Astrocyte (in vitro differentiated cells and primary cell): ENCODE measurements at regions not wholly inside any gene's neighbourhood (a gene's known extent, or its start where the extent isn't known, plus 50 kb on each side); places are given as distances from the start of the nearest gene placed in this dataset.

ENCODE experiments used
- DNase-seq: peaks from one replicate; pipeline ENCODE4 v3.0.0-alpha.2; 2010; ENCODE audit warnings: low read depth
- FAIRE-seq: peaks from 2 replicates; lab custom pipeline; 2011; peaks lifted over from hg19 to GRCh38; lab: Jason Lieb, UNC
- H2AFZ ChIP-seq: 2 replicates; pipeline ENCODE4 v1.6.0; 2012; ENCODE audit warnings: low read depth, low read length, inconsistent platforms
- H3K27ac ChIP-seq: 2 replicates; pipeline ENCODE4 v1.5.1; 2011; ENCODE audit warnings: low read depth, low read length, inconsistent platforms
- H3K27me3 ChIP-seq: 2 replicates; pipeline ENCODE4 v1.6.0; 2011; ENCODE audit warnings: low read length, inconsistent platforms; ENCODE audit not compliant: insufficient read depth
- H3K36me3 ChIP-seq: 2 replicates; pipeline ENCODE4 v1.5.1; 2011; ENCODE audit warnings: low read length, inconsistent platforms; ENCODE audit not compliant: insufficient read depth
- H3K4me1 ChIP-seq: 2 replicates; pipeline ENCODE4 v1.5.1; 2011; ENCODE audit warnings: low read length, inconsistent platforms; ENCODE audit not compliant: insufficient read depth
- H3K4me2 ChIP-seq: 2 replicates; pipeline ENCODE4 v1.6.0; 2012; ENCODE audit warnings: low read length, inconsistent platforms
- H3K4me3 ChIP-seq: 2 replicates; pipeline ENCODE4 v1.5.1; 2011; ENCODE audit warnings: low read depth, mild to moderate bottlenecking, low read length, inconsistent platforms; ENCODE audit not compliant: insufficient read depth
- H3K79me2 ChIP-seq: 2 replicates; pipeline ENCODE4 v1.6.0; 2012; ENCODE audit warnings: mild to moderate bottlenecking, low read length, inconsistent platforms; ENCODE audit not compliant: insufficient read depth
- H3K9ac ChIP-seq: 2 replicates; pipeline ENCODE4 v1.6.0; 2012; ENCODE audit warnings: mild to moderate bottlenecking, low read length, inconsistent platforms
- H3K9me3 ChIP-seq: 2 replicates; pipeline ENCODE4 v1.5.1; 2012; ENCODE audit warnings: low read depth, mild to moderate bottlenecking, low read length, inconsistent platforms; ENCODE audit not compliant: insufficient read depth
- H4K20me1 ChIP-seq: 2 replicates; pipeline ENCODE4 v1.6.0; 2012; ENCODE audit warnings: low read length, inconsistent platforms; ENCODE audit not compliant: insufficient read depth
- H3K27ac Mint-ChIP-seq: one replicate; pipeline ENCODE4 v1.8.0; 2021; ENCODE audit warnings: mild to moderate bottlenecking, mixed read lengths; ENCODE audit not compliant: unreplicated experiment
- H3K27me3 Mint-ChIP-seq: one replicate; pipeline ENCODE4 v1.8.0; 2021; ENCODE audit warnings: low read depth, mixed read lengths; ENCODE audit not compliant: unreplicated experiment
- H3K36me3 Mint-ChIP-seq: one replicate; pipeline ENCODE4 v1.8.0; 2021; ENCODE audit warnings: low read depth, mixed read lengths; ENCODE audit not compliant: unreplicated experiment
- H3K4me1 Mint-ChIP-seq: one replicate; pipeline ENCODE4 v1.8.0; 2021; ENCODE audit warnings: low read depth, mixed read lengths; ENCODE audit not compliant: unreplicated experiment
- H3K4me3 Mint-ChIP-seq: one replicate; pipeline ENCODE4 v1.8.0; 2021; ENCODE audit warnings: mild to moderate bottlenecking, moderate library complexity, mixed read lengths; ENCODE audit not compliant: unreplicated experiment
- H3K9me3 Mint-ChIP-seq: one replicate; pipeline ENCODE4 v1.8.0; 2021; ENCODE audit warnings: mild to moderate bottlenecking, mixed read lengths; ENCODE audit not compliant: unreplicated experiment
- EZH2 ChIP-seq: IDR thresholded peaks from 2 replicates; pipeline ENCODE4 v1.6.1; 2012; ENCODE audit warnings: mild to moderate bottlenecking, low read length, inconsistent platforms; ENCODE audit not compliant: insufficient read depth
- TF ChIP-seq, protein P1 (sequence below): IDR thresholded peaks from 2 replicates; pipeline ENCODE4 v1.5.1; 2011; ENCODE audit warnings: low read depth, mild to moderate bottlenecking, inconsistent platforms, low read length, moderate library complexity; ENCODE audit not compliant: insufficient read depth

- peaks cover 26% of the 10 kb centered on the region for H3K27me3 Mint-ChIP-seq
- Histone ChIP-seq H3K27me3 (no peaks in the 10 kb centered on the region), H3K4me3 (no peak overlapping the region), H2AFZ (no peak overlapping the region), H3K9me3 (no peaks in the 10 kb centered on the region), H3K36me3 (no peaks in the 10 kb centered on the region), H3K9ac (no peak overlapping the region), H3K4me2 (no peak overlapping the region), H3K79me2 (no peaks in the 10 kb centered on the region), H3K27ac (no peak overlapping the region), H4K20me1 (no peaks in the 10 kb centered on the region), H3K4me1 (peaks cover 7% of the 10 kb centered on the region)
- peaks cover 5% of the 10 kb centered on the region for H3K9me3 Mint-ChIP-seq
- no peaks in the 10 kb centered on the region for H3K36me3 Mint-ChIP-seq
- H3K4me3 Mint-ChIP-seq = no peak overlapping the region
- no peak overlapping the region for H3K27ac Mint-ChIP-seq
- no peak for FAIRE-seq
- DNase-seq = no peak
- TF ChIP-seq, protein P1, sequence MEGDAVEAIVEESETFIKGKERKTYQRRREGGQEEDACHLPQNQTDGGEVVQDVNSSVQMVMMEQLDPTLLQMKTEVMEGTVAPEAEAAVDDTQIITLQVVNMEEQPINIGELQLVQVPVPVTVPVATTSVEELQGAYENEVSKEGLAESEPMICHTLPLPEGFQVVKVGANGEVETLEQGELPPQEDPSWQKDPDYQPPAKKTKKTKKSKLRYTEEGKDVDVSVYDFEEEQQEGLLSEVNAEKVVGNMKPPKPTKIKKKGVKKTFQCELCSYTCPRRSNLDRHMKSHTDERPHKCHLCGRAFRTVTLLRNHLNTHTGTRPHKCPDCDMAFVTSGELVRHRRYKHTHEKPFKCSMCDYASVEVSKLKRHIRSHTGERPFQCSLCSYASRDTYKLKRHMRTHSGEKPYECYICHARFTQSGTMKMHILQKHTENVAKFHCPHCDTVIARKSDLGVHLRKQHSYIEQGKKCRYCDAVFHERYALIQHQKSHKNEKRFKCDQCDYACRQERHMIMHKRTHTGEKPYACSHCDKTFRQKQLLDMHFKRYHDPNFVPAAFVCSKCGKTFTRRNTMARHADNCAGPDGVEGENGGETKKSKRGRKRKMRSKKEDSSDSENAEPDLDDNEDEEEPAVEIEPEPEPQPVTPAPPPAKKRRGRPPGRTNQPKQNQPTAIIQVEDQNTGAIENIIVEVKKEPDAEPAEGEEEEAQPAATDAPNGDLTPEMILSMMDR = no peak
- TF ChIP-seq EZH2 = no peak
- H3K4me1 Mint-ChIP-seq = peaks cover 9% of the 10 kb centered on the region
These were observed 287.5 kb downstream of the ZNF536 start for GRCh38 chr19:30659638-30660037.

DNA sequence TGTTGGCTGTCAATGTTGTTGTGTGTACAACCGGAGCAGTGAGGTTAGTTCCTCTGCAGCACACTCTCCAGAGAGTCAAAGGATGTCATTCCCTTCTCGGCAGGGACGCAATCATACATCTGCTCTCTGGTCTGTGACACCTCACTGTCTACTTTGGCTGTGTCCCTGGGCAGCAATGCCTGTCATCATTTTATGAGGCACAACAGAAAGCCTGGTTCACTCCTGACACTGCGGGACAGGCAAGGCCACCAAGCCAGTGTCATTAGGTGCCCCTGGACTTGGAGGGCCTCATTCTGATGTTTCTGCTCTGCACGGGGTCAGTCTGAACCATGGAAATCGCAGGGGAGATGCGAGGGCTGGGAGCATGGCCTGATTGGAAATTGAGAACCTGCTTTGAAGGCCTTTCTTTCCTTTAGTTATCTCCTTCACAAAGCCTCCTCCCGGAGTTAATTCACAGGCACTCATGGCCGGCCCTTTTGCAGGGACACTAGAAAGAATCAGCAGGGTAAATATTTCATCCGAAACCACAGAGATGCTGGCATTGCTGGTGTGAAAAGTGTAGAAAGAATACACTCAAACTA, 284.4 kb downstream of the ZNF536 start:
- Histone ChIP-seq H3K27ac (no peak overlapping the region), H3K4me1 (no peaks in the 10 kb centered on the region), H3K4me2 (no peak overlapping the region), H3K27me3 (no peaks in the 10 kb centered on the region), H4K20me1 (no peaks in the 10 kb centered on the region), H2AFZ (no peak overlapping the region), H3K36me3 (no peaks in the 10 kb centered on the region), H3K9me3 (no peaks in the 10 kb centered on the region), H3K79me2 (no peaks in the 10 kb centered on the region), H3K9ac (no peak overlapping the region), H3K4me3 (no peak overlapping the region)
- Mint-ChIP-seq H3K36me3 (no peaks in the 10 kb centered on the region), H3K27me3 (peaks cover 34% of the 10 kb centered on the region), H3K4me1 (no peaks in the 10 kb centered on the region), H3K4me3 (no peak overlapping the region), H3K9me3 (peaks cover 5% of the 10 kb centered on the region), H3K27ac (no peak overlapping the region)
- no peak for FAIRE-seq
- TF ChIP-seq, protein P1 = no peak
- TF ChIP-seq EZH2 = no peak
- no peak for DNase-seq

DNA sequence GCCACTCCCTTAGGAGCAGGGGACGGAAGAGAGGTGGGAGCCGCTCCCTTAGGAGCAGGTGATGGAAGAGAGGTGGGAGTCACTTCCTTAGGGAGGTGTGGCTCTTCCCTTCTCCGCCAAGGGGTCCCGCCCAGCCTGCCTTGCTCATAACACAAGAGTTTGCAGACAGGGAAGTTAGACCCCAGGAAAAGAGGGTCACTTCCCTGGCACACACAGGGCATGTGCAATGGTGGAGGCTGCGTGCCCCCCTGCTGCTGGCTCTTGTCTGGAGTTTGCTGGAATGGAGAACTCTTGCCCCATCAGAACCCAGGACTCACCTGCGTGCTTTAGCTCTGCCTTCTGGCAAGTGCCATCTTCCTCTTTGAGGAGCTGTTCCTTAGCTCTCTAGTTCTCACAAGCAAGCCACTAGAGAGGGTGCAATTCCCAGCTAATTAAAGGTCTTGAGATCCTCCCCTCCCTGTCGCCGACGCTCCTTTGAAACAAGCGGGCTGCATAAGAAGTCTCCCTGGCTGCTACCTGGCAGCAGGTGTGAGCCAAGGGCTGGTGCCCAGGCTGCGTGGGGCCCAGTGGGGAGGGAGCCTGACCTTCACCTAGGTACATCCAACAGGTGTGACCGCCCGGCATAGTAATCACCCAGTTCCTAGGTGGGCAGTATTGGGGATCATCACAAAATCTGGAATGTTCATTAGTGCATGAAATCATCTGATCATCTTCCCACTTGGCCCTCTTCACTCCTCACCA, 281.6 kb downstream of the ZNF536 start:
- H3K9me3 Mint-ChIP-seq = peaks cover 4% of the 10 kb centered on the region
- no peak overlapping the region for H3K4me3 ChIP-seq
- H3K27ac Mint-ChIP-seq = no peak overlapping the region
- no peak overlapping the region for H3K4me2 ChIP-seq
- no peaks in the 10 kb centered on the region for H3K36me3 Mint-ChIP-seq
- no peak overlapping the region for H3K9ac ChIP-seq
- TF ChIP-seq EZH2 = no peak
- TF ChIP-seq, protein P1 = no peak
- no peak overlapping the region for H2AFZ ChIP-seq
- H3K9me3 ChIP-seq = no peaks in the 10 kb centered on the region
- peaks cover 34% of the 10 kb centered on the region for H3K27me3 Mint-ChIP-seq
- H3K4me1 ChIP-seq = no peaks in the 10 kb centered on the region
- H4K20me1 ChIP-seq = no peaks in the 10 kb centered on the region
- H3K4me1 Mint-ChIP-seq = no peaks in the 10 kb centered on the region
- no peak overlapping the region for H3K4me3 Mint-ChIP-seq
- H3K79me2 ChIP-seq = no peaks in the 10 kb centered on the region
- no peaks in the 10 kb centered on the region for H3K27me3 ChIP-seq
- FAIRE-seq = no peak
- H3K27ac ChIP-seq = no peak overlapping the region
- H3K36me3 ChIP-seq = no peaks in the 10 kb centered on the region
- no peak for DNase-seq
